Activated CD8-positive, alpha-beta memory T cell treated with anti-CD3 and anti-CD28 coated beads, Interleukin-2, amount 10 ng/mL, durations not matched to agents 7 days and 5 days (primary cell): ENCODE measurements at regions not wholly inside any gene's neighbourhood (a gene's known extent, or its start where the extent isn't known, plus 50 kb on each side); places are given as distances from the start of the nearest gene placed in this dataset.

ENCODE experiments used
- ATAC-seq: fragments of 150-1000 bp; cut with Tn5 transposase; one replicate; pipeline ENCODE4 v1.10.0; 2021; ENCODE audit warnings: moderate library complexity
- CTCF ChIA-PET: fragments of 350-600 bp; sonication (Branson Sonifier 250); formaldehyde crosslinking; loops from one replicate; lab custom pipeline; 2021; ENCODE audit warnings: antibody characterized with exemption; lab: Charles Lee
- DNase-seq: peaks from one replicate; pipeline ENCODE4 v3.0.0-alpha.2; 2020
- H3K27ac Mint-ChIP-seq: one replicate; pipeline ENCODE4 v1.8.0; 2021; ENCODE audit warnings: mild to moderate bottlenecking, mixed read lengths
- H3K27me3 Mint-ChIP-seq: one replicate; pipeline ENCODE4 v1.8.0; 2021; ENCODE audit warnings: mixed read lengths
- H3K36me3 Mint-ChIP-seq: one replicate; pipeline ENCODE4 v1.8.0; 2021; ENCODE audit warnings: mild to moderate bottlenecking, mixed read lengths
- H3K4me1 Mint-ChIP-seq: one replicate; pipeline ENCODE4 v1.8.0; 2021; ENCODE audit warnings: mixed read lengths
- H3K4me3 Mint-ChIP-seq: one replicate; pipeline ENCODE4 v1.8.0; 2021; ENCODE audit warnings: mild to moderate bottlenecking, moderate library complexity, mixed read lengths
- H3K9me3 Mint-ChIP-seq: one replicate; pipeline ENCODE4 v1.8.0; 2022; ENCODE audit warnings: low read depth, mixed read lengths

GRCh38 chr22:47392054-47392347 lies 629.6 kb downstream of the TBC1D22A start:
- CTCF ChIA-PET = no interaction called here
- H3K27ac Mint-ChIP-seq = no peak overlapping the region
- no peak overlapping the region for H3K4me3 Mint-ChIP-seq
- H3K36me3 Mint-ChIP-seq = no peaks in the 10 kb centered on the region
- DNase-seq (no peak), ATAC-seq (no peak)
- no peaks in the 10 kb centered on the region for H3K4me1 Mint-ChIP-seq
- no peaks in the 10 kb centered on the region for H3K27me3 Mint-ChIP-seq
- no peaks in the 10 kb centered on the region for H3K9me3 Mint-ChIP-seq

DNA sequence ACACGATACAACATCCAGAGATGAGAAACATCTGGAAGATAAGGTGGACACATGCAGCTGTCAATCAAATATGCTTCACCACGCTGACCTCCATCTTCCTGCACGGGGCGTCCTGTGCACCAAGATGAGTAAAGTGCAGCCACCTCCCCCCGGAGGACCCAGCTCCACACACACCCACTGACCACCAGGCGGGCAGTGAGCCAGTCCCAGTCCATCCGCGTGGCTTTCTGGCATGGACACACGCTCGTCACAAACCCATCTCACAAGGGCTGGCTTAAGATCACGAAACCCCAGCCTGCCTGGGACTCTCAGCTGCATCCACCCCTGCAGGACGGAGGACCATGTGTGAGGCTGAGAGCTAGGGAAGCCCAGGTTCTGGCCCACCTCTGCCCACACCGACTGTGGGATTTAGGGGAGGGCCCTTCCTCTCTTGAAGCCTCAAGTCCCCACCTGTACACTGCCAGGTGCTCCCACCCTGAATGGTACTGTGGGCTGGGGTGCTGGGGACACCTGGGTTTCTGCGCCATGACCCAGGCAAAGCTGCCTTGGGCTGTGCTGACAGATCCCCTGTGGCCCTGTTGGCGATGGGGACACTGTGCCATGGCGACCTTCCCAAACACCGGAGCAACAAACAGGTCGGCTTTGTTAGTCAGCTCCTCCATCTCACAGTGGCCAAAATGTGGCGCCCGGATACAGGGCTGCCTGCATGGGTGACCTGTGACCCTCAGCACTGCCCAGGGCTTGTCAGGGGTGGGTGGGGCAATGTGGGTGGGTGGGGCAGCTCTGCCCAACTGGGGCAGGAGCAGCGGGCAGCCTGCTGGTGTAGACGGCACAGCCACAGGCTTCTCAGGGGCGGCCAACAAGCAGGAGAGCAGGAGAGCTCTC lies 629.0 kb downstream of the TBC1D22A start:
- H3K27me3 Mint-ChIP-seq = no peaks in the 10 kb centered on the region
- H3K4me1 Mint-ChIP-seq = no peaks in the 10 kb centered on the region
- no peak overlapping the region for H3K4me3 Mint-ChIP-seq
- no peak overlapping the region for H3K27ac Mint-ChIP-seq
- CTCF ChIA-PET = no interaction called here
- H3K36me3 Mint-ChIP-seq = no peaks in the 10 kb centered on the region
- no peak for DNase-seq
- ATAC-seq = no peak
- H3K9me3 Mint-ChIP-seq = no peaks in the 10 kb centered on the region

DNA sequence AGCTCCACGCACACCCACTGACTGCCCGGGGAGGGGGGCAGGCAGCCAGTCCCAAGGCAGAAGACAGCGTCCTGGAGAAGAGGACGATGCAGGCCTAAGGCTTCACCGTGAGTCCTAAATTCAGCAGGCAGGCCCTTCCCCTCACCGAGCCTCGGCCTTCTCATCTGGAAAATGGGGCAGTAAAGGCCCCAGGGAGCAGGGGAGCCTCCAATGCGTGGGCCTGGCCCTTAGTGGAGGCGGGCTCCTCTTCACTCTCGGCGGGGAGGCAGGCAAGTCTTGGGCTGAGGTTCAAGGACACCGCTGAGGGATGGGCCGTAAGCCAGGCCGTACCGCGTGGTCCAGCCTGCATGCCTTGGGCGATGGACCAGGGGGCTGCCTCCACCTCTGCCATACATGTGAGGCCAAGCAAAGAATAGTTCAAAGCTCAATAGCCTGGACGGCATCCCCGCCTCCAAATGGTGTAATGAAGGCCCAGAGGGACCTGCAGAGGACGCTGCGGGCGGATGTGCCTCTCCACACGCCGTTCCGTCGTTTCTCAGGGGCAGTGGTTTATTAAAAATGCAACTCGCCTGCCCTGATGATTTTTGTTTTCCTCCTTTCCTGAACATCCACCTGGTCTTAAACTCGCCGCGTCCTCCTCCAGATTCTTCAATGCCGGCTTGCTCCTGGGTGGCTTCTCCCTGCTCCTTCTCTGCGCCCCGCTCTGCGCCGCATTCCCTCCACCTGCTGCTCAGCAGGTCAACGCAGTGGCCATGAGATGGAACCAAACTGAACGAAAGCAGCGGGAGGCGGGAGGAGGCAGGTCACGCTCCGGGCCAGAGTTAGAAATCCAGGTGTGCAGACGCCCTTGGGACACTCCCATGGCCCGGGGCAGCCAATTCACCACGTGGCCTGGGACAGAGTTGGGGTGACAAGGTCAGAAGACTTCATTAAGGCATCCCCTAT lies 627.8 kb downstream of the TBC1D22A start:
- CTCF ChIA-PET = no interaction called here
- no peak overlapping the region for H3K4me3 Mint-ChIP-seq
- H3K27ac Mint-ChIP-seq = no peak overlapping the region
- H3K9me3 Mint-ChIP-seq = no peaks in the 10 kb centered on the region
- H3K36me3 Mint-ChIP-seq = no peaks in the 10 kb centered on the region
- no peaks in the 10 kb centered on the region for H3K27me3 Mint-ChIP-seq
- DNase-seq (no peak), ATAC-seq (no peak)
- H3K4me1 Mint-ChIP-seq = no peaks in the 10 kb centered on the region

DNA sequence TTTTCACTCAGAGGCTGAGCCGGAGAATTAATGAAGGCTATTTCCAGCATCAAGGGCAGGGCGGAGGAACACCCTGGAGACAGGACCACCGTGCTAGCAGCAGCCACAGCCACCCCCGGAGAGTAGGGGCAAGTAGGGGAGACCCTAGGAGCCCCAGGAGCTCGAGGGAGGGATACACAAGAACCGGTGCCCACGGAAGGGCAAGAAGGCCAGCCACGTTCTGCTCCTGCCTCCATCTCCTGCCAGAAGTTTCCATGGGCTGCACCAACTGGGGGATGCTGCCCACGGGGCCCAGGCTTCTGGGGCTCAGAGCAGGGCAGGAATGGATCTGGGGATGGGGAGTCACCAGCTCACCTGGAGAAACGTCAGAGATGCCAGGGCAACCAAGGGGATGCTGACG lies 626.8 kb downstream of the TBC1D22A start:
- Mint-ChIP-seq H3K4me1 (no peaks in the 10 kb centered on the region), H3K27me3 (no peaks in the 10 kb centered on the region), H3K4me3 (no peak overlapping the region), H3K9me3 (no peaks in the 10 kb centered on the region), H3K36me3 (no peaks in the 10 kb centered on the region), H3K27ac (no peak overlapping the region)
- ATAC-seq (no peak), DNase-seq (no peak)
- CTCF ChIA-PET = no interaction called here

DNA sequence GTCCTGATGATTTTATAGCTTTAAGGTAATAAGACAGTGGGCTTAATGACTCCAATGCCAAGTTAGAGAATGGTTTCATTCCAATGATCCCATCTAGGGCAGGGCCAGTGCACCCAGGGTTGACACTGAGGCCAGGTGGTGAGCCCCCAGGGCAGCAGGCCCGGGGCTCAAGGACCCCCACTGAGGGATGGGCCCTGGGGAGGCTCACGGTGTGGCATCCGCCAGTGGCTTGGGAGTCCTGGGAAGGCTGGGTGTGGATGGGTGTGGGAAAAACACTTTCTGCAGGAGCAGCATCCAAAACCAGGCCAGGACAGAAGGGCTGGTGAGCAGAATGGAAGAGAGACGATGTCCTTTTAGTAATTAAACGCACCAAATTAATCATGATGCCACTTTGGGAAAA lies 626.3 kb downstream of the TBC1D22A start:
- DNase-seq (no peak), ATAC-seq (no peak)
- no peak overlapping the region for H3K4me3 Mint-ChIP-seq
- CTCF ChIA-PET = no interaction called here
- no peaks in the 10 kb centered on the region for H3K27me3 Mint-ChIP-seq
- H3K9me3 Mint-ChIP-seq = no peaks in the 10 kb centered on the region
- H3K27ac Mint-ChIP-seq = no peak overlapping the region
- no peaks in the 10 kb centered on the region for H3K36me3 Mint-ChIP-seq
- H3K4me1 Mint-ChIP-seq = no peaks in the 10 kb centered on the region

GRCh38 chr22:47388331-47388730 lies 625.9 kb downstream of the TBC1D22A start:
- H3K27ac Mint-ChIP-seq = no peak overlapping the region
- no peaks in the 10 kb centered on the region for H3K9me3 Mint-ChIP-seq
- no peaks in the 10 kb centered on the region for H3K36me3 Mint-ChIP-seq
- ATAC-seq (no peak), DNase-seq (no peak)
- H3K27me3 Mint-ChIP-seq = no peaks in the 10 kb centered on the region
- no peaks in the 10 kb centered on the region for H3K4me1 Mint-ChIP-seq
- no peak overlapping the region for H3K4me3 Mint-ChIP-seq
- CTCF ChIA-PET = no interaction called here

DNA sequence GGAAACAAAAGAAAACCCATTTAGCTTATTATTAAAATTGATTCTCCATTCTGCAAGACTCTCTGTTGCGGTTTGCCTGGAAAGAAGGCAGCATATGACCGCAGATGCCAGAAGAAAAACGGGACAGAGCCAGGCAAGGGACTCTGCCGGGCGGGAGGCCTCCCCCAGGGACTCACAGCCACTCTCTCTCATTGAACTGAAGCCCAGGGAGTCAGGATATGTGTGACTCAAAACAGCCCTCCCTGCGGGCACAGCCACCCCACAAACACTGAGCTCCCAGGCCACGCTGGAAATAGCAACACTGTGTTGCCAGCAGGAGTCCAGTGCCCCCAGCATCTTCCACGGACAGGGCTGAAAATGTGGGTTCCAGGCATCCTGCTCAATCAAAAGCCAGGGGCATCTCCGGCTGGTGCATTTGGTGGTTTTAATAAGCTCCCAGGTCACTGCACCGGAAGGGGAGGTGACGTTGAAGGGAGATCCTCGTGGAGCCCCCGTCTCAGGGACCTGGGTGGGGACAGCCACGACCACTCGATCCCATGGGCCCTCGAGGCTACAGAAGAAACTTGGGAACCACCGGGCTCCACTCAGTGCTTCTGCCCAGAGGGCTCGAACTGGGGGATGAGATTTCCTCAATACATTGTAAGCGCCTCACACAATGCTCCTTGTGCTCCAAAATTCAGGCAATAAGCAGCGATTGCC lies 624.5 kb downstream of the TBC1D22A start:
- CTCF ChIA-PET = no interaction called here

GRCh38 chr22:47384977-47385376 lies 622.5 kb downstream of the TBC1D22A start:
- H3K36me3 Mint-ChIP-seq = no peaks in the 10 kb centered on the region
- CTCF ChIA-PET = no interaction called here
- no peak for ATAC-seq
- H3K9me3 Mint-ChIP-seq = no peaks in the 10 kb centered on the region
- H3K4me1 Mint-ChIP-seq = no peaks in the 10 kb centered on the region
- no peaks in the 10 kb centered on the region for H3K27me3 Mint-ChIP-seq
- H3K27ac Mint-ChIP-seq = no peak overlapping the region
- no peak for DNase-seq
- no peak overlapping the region for H3K4me3 Mint-ChIP-seq

More for the DNA sequence above, 624.5 kb downstream of the TBC1D22A start:
- H3K27ac Mint-ChIP-seq = no peak overlapping the region
- H3K27me3 Mint-ChIP-seq = no peaks in the 10 kb centered on the region
- no peak for DNase-seq
- H3K4me3 Mint-ChIP-seq = no peak overlapping the region
- H3K4me1 Mint-ChIP-seq = no peaks in the 10 kb centered on the region
- ATAC-seq = no peak
- no peaks in the 10 kb centered on the region for H3K9me3 Mint-ChIP-seq
- H3K36me3 Mint-ChIP-seq = no peaks in the 10 kb centered on the region

GRCh38 chr22:47382164-47382890 lies 619.9 kb downstream of the TBC1D22A start:
- DNase-seq = no peak
- H3K4me3 Mint-ChIP-seq = no peak overlapping the region
- no peak overlapping the region for H3K27ac Mint-ChIP-seq
- H3K9me3 Mint-ChIP-seq = peaks cover 10% of the 10 kb centered on the region
- no peak for ATAC-seq
- peaks cover 3% of the 10 kb centered on the region for H3K36me3 Mint-ChIP-seq
- CTCF ChIA-PET = no interaction called here
- no peaks in the 10 kb centered on the region for H3K4me1 Mint-ChIP-seq
- H3K27me3 Mint-ChIP-seq = no peaks in the 10 kb centered on the region

DNA sequence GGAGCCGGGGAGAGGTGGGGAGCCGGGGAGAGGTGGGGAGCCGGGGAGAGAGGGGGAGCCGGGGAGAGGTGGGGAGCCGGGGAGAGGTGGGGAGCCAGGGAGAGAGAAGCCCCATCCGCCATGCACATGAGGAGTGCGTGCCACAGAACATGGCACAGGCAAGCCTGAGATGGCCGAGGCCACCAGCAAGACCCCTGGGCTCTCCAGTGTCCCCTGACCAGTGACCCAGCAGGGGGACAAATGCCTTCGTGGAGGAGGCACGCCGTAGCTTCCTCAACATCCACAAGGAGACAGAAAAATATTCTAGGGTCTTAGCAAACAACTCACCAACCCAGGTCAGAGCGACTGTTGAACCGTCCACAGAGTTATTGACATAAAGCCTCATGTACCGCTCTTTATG lies 618.8 kb downstream of the TBC1D22A start:
- no peak overlapping the region for H3K27ac Mint-ChIP-seq
- CTCF ChIA-PET = no interaction called here
- peaks cover 10% of the 10 kb centered on the region for H3K9me3 Mint-ChIP-seq
- ATAC-seq (no peak), DNase-seq (no peak)
- H3K27me3 Mint-ChIP-seq = no peaks in the 10 kb centered on the region
- peaks cover 3% of the 10 kb centered on the region for H3K36me3 Mint-ChIP-seq
- H3K4me1 Mint-ChIP-seq = no peaks in the 10 kb centered on the region
- H3K4me3 Mint-ChIP-seq = no peak overlapping the region

GRCh38 chr22:47380692-47381091 lies 618.2 kb downstream of the TBC1D22A start:
- DNase-seq = no peak
- H3K27ac Mint-ChIP-seq = no peak overlapping the region
- CTCF ChIA-PET = no interaction called here
- H3K9me3 Mint-ChIP-seq = peaks cover 10% of the 10 kb centered on the region
- H3K27me3 Mint-ChIP-seq = no peaks in the 10 kb centered on the region
- ATAC-seq = no peak
- H3K4me3 Mint-ChIP-seq = no peak overlapping the region
- no peaks in the 10 kb centered on the region for H3K4me1 Mint-ChIP-seq
- peaks cover 3% of the 10 kb centered on the region for H3K36me3 Mint-ChIP-seq

DNA sequence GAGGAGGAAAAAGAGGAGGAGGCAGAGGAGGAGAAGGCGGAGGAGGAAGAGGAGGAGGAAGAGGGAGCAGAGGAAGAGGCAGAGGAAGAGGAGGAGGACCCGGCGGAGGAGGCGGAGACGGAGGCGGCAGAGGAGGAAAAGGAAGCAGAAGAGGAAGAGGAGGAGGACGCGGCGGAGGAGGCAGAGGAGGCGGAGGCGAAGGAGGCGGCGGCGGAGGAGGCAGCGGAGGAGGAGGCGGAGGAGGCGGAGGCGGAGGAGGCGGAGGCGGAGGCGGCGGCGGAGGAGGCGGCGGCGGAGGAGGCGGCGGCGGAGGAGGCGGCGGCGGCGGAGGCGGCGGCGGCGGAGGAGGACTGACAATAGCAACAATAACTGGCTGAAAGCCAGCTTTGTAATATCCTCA lies 616.6 kb downstream of the TBC1D22A start:
- Mint-ChIP-seq H3K9me3 (peaks cover 10% of the 10 kb centered on the region), H3K27ac (no peak overlapping the region), H3K36me3 (peaks cover 3% of the 10 kb centered on the region), H3K4me3 (no peak overlapping the region), H3K27me3 (no peaks in the 10 kb centered on the region), H3K4me1 (no peaks in the 10 kb centered on the region)
- CTCF ChIA-PET = no interaction called here
- no peak for DNase-seq
- no peak for ATAC-seq

- peaks cover 3% of the 10 kb centered on the region for H3K36me3 Mint-ChIP-seq
- no peak overlapping the region for H3K4me3 Mint-ChIP-seq
- H3K27ac Mint-ChIP-seq = no peak overlapping the region
- no peaks in the 10 kb centered on the region for H3K4me1 Mint-ChIP-seq
- no peak for DNase-seq
- CTCF ChIA-PET = no interaction called here
- peaks cover 10% of the 10 kb centered on the region for H3K9me3 Mint-ChIP-seq
- no peak for ATAC-seq
- H3K27me3 Mint-ChIP-seq = no peaks in the 10 kb centered on the region
These were observed 615.6 kb downstream of the TBC1D22A start for GRCh38 chr22:47377926-47378560.
